H1 (cell line): ENCODE measurements at regions not wholly inside any gene's neighbourhood (a gene's known extent, or its start where the extent isn't known, plus 50 kb on each side); places are given as distances from the start of the nearest gene placed in this dataset.

Experiments used
- CTCF ChIA-PET: fragments of 300-600 bp; sonication (Branson Sonifier 250); formaldehyde crosslinking; loops from one replicate; lab custom pipeline; 2021; ENCODE audit not compliant: partially characterized antibody; lab: Charles Lee
- POLR2A ChIA-PET: fragments of 300-600 bp; sonication (Branson Sonifier 250); formaldehyde crosslinking; loops from one replicate; lab custom pipeline; 2021; ENCODE audit warnings: inconsistent platforms; ENCODE audit not compliant: partially characterized antibody; lab: Charles Lee
- DNase-seq, 2 experiments: peaks; one replicate each; pipeline versions ENCODE4 v3.0.0 to v3.0.0-alpha.2; 2010 to 2022; ENCODE audit warnings: low spot score in 2 of 2, low read depth in 1 of 2, mixed read lengths in 1 of 2
- FAIRE-seq: peaks from 2 replicates; lab custom pipeline; 2011; peaks lifted over from hg19 to GRCh38; lab: Jason Lieb, UNC
- H2AFZ ChIP-seq: 2 replicates; pipeline ENCODE4 v1.8.1; 2012; ENCODE audit warnings: low read length, inconsistent platforms
- H2AK5ac ChIP-seq: 2 replicates; pipeline ENCODE4 v1.6.1; 2013; ENCODE audit warnings: low read depth, low read length
- H2BK120ac ChIP-seq: replicated peaks from 2 replicates; pipeline ENCODE3; 2013; ENCODE audit warnings: low read depth, low read length, inconsistent platforms
- H2BK12ac ChIP-seq: 2 replicates; pipeline ENCODE4 v1.6.1; 2013; ENCODE audit warnings: low read depth, low read length
- H2BK15ac ChIP-seq: 2 replicates; pipeline ENCODE4 v1.6.1; 2013; ENCODE audit warnings: low read length
- H2BK20ac ChIP-seq: 2 replicates; pipeline ENCODE4 v1.6.1; 2013; ENCODE audit warnings: low read length
- H2BK5ac ChIP-seq: 2 replicates; pipeline ENCODE4 v1.6.1; 2013; ENCODE audit warnings: low read depth, low read length
- H3K14ac ChIP-seq: 2 replicates; pipeline ENCODE4 v1.6.1; 2013; ENCODE audit warnings: inconsistent platforms; ENCODE audit not compliant: insufficient read length
- H3K18ac ChIP-seq: 2 replicates; pipeline ENCODE4 v1.6.1; 2013; ENCODE audit warnings: low read length; ENCODE audit errors: extremely low read depth
- H3K23ac ChIP-seq: 2 replicates; pipeline ENCODE4 v1.6.1; 2013; ENCODE audit warnings: inconsistent platforms; ENCODE audit not compliant: insufficient read length
- H3K23me2 ChIP-seq: 2 replicates; pipeline ENCODE4 v1.6.1; 2013; ENCODE audit warnings: low read depth, low read length
- H3K27ac ChIP-seq: 2 replicates; pipeline ENCODE4 v1.6.1; 2011; ENCODE audit warnings: low read depth, low read length, inconsistent platforms
- H3K27me3 ChIP-seq, 4 experiments: replicated peaks in 1 of 4; 1 replicate in 1 of 4; 2 replicates in 3 of 4; pipeline versions ENCODE4 v1.6.1 to v1.8.1; 2011 to 2013; ENCODE audit warnings: low read length in 3 of 4, mild to moderate bottlenecking in 3 of 4, inconsistent platforms in 2 of 4, mixed read lengths in 2 of 4, moderate library complexity in 1 of 4; ENCODE audit not compliant: control insufficient read depth in 3 of 4, insufficient read depth in 3 of 4; ENCODE audit errors: extremely low read depth in 1 of 4
- H3K36me3 ChIP-seq, 4 experiments: 2 replicates each; pipeline versions ENCODE4 v1.6.1 to v1.8.1; 2011 to 2013; ENCODE audit warnings: mild to moderate bottlenecking in 4 of 4, low read length in 3 of 4, moderate library complexity in 2 of 4, control low read depth in 1 of 4, inconsistent platforms in 1 of 4; ENCODE audit not compliant: insufficient read depth in 4 of 4, control insufficient read depth in 2 of 4
- H3K4ac ChIP-seq: replicated peaks from 2 replicates; pipeline ENCODE3; 2013; ENCODE audit warnings: low read length, low read depth, mixed read lengths, inconsistent platforms; ENCODE audit not compliant: insufficient read length
- H3K4me1 ChIP-seq, 4 experiments: replicated peaks in 1 of 4; 1 replicate in 1 of 4; 2 replicates in 3 of 4; pipeline versions ENCODE4 v1.6.1 to v1.8.1; 2011 to 2013; ENCODE audit warnings: low read length in 3 of 4, inconsistent platforms in 2 of 4, mixed read lengths in 1 of 4; ENCODE audit not compliant: insufficient read depth in 4 of 4, control insufficient read depth in 3 of 4
- H3K4me2 ChIP-seq, 2 experiments: 2 replicates each; pipeline versions ENCODE4 v1.6.1 to v1.8.1; 2011 to 2013; ENCODE audit warnings: low read depth in 2 of 2, low read length in 2 of 2, control low read depth in 1 of 2, inconsistent platforms in 1 of 2, mild to moderate bottlenecking in 1 of 2; ENCODE audit not compliant: insufficient read depth in 1 of 2
- H3K4me3 ChIP-seq, 4 experiments: fragments of 200-600, 300-600 bp in 1 of 4; sonication (generic), shearing (Covaris generic), sonication (Bioruptor Twin) in 1 of 4; 2 replicates each; pipeline versions ENCODE4 v1.5.1 to v1.8.1; 2011 to 2016; ENCODE audit warnings: low read length in 4 of 4, low read depth in 3 of 4, control low read depth in 2 of 4, inconsistent platforms in 2 of 4, mild to moderate bottlenecking in 2 of 4, mixed read lengths in 1 of 4, moderate library complexity in 1 of 4; ENCODE audit not compliant: insufficient read depth in 2 of 4; ENCODE audit errors: extremely low read depth in 1 of 4
- H3K56ac ChIP-seq: replicated peaks from 2 replicates; pipeline ENCODE3; 2013; ENCODE audit warnings: low read depth, mild to moderate bottlenecking, mixed read lengths, low read length, inconsistent platforms; ENCODE audit not compliant: insufficient read length
- H3K79me1 ChIP-seq: 2 replicates; pipeline ENCODE4 v1.6.1; 2013; ENCODE audit warnings: low read depth, low read length, control low read depth
- H3K79me2 ChIP-seq, 2 experiments: 2 replicates each; pipeline versions ENCODE4 v1.6.1 to v1.8.1; 2012 to 2013; ENCODE audit warnings: low read length in 2 of 2, mild to moderate bottlenecking in 2 of 2, inconsistent platforms in 1 of 2; ENCODE audit not compliant: insufficient read depth in 2 of 2, control insufficient read depth in 1 of 2
- H3K9ac ChIP-seq, 4 experiments: replicated peaks in 1 of 4; 1 replicate in 1 of 4; 2 replicates in 3 of 4; pipeline versions ENCODE4 v1.6.1 to v1.8.1; 2011 to 2013; ENCODE audit warnings: low read depth in 3 of 4, low read length in 3 of 4, control low read depth in 2 of 4, mild to moderate bottlenecking in 2 of 4, moderate library complexity in 2 of 4, inconsistent platforms in 1 of 4; ENCODE audit errors: extremely low read depth in 1 of 4
- H3K9me3 ChIP-seq, 2 experiments: 2 replicates each; pipeline versions ENCODE4 v1.6.1 to v1.8.1; 2012 to 2013; ENCODE audit warnings: mild to moderate bottlenecking in 2 of 2, moderate library complexity in 2 of 2, control low read depth in 1 of 2, inconsistent platforms in 1 of 2, low read depth in 1 of 2, low read length in 1 of 2, mixed read lengths in 1 of 2; ENCODE audit not compliant: insufficient read depth in 2 of 2
- H4K20me1 ChIP-seq, 2 experiments: replicated peaks in 1 of 2; 2 replicates each; pipeline versions ENCODE3 to v1.8.1; 2011 to 2013; ENCODE audit warnings: inconsistent platforms in 2 of 2, low read length in 2 of 2, mild to moderate bottlenecking in 1 of 2; ENCODE audit not compliant: insufficient read depth in 2 of 2, control insufficient read depth in 1 of 2
- H4K5ac ChIP-seq: 2 replicates; pipeline ENCODE4 v1.6.1; 2013; ENCODE audit warnings: low read length, low read depth, mixed read lengths, inconsistent platforms; ENCODE audit not compliant: insufficient read length
- H4K8ac ChIP-seq: 2 replicates; pipeline ENCODE4 v1.8.0; 2013; ENCODE audit warnings: mild to moderate bottlenecking, moderate library complexity, low read length, inconsistent platforms; ENCODE audit not compliant: insufficient read depth; ENCODE audit errors: extremely low read depth
- H4K91ac ChIP-seq: replicated peaks from 2 replicates; pipeline ENCODE3; 2013; ENCODE audit warnings: low read length, mixed read lengths, inconsistent platforms; ENCODE audit not compliant: insufficient read length
- CHD1 ChIP-seq: IDR thresholded peaks from 2 replicates; pipeline ENCODE4 v1.6.1; 2012; ENCODE audit warnings: low read depth, low read length, improper control_type of control experiment
- CTBP2 ChIP-seq: IDR thresholded peaks from 2 replicates; pipeline ENCODE4 v1.7.0; 2011; ENCODE audit warnings: borderline replicate concordance, mild to moderate bottlenecking, moderate library complexity, mixed read lengths, low read length; ENCODE audit not compliant: insufficient read depth, insufficient read length
- E2F6 ChIP-seq: IDR thresholded peaks from 2 replicates; pipeline ENCODE4 v1.6.1; 2012; ENCODE audit warnings: inconsistent platforms
- FOSL1 ChIP-seq: IDR thresholded peaks from 2 replicates; pipeline ENCODE4 v1.6.1; 2011; ENCODE audit warnings: mild to moderate bottlenecking, low read depth, low read length, moderate library complexity; ENCODE audit not compliant: insufficient read depth
- HDAC6 ChIP-seq: IDR thresholded peaks from one replicate; pipeline ENCODE4 v1.7.1; 2012; ENCODE audit warnings: low read depth, mild to moderate bottlenecking, inconsistent platforms, low read length, moderate library complexity
- JUN ChIP-seq: IDR thresholded peaks from 2 replicates; pipeline ENCODE4 v1.6.1; 2011; ENCODE audit warnings: low read depth, mild to moderate bottlenecking, improper control_type of control experiment, low read length
- NRF1 ChIP-seq: IDR thresholded peaks from 2 replicates; pipeline ENCODE4 v1.6.1; 2011; ENCODE audit warnings: mild to moderate bottlenecking, low read depth, low read length, improper control_type of control experiment
- PHF8 ChIP-seq: fragments of 200-600 bp; sonication (generic); conservative IDR thresholded peaks from 2 replicates; pipeline ENCODE4 v1.7.1; 2012; ENCODE audit warnings: low read depth, mild to moderate bottlenecking, inconsistent platforms, low read length, moderate library complexity
- SIX5 ChIP-seq: IDR thresholded peaks from 2 replicates; pipeline ENCODE4 v1.6.1; 2011; ENCODE audit warnings: mild to moderate bottlenecking, low read depth, low read length
- SRF ChIP-seq: IDR thresholded peaks from 2 replicates; pipeline ENCODE4 v1.6.1; 2011; ENCODE audit warnings: mild to moderate bottlenecking, low read depth, low read length, moderate library complexity
- SUZ12 ChIP-seq: fragments of 200-600 bp; sonication (generic); IDR thresholded peaks from 2 replicates; pipeline ENCODE4 v1.6.1; 2012; ENCODE audit warnings: mild to moderate bottlenecking, inconsistent platforms, low read length, moderate library complexity, mixed read lengths
- TAF1 ChIP-seq: IDR thresholded peaks from 2 replicates; pipeline ENCODE4 v1.6.1; 2011; ENCODE audit warnings: mild to moderate bottlenecking, low read depth, low read length
- TEAD4 ChIP-seq: IDR thresholded peaks from 2 replicates; pipeline ENCODE4 v1.6.1; 2012; ENCODE audit warnings: low read depth, low read length, inconsistent platforms, mixed read lengths
- WGBS, 2 experiments: shearing (Covaris generic) in 1 of 2; methylation state at CpG; one replicate each; pipeline versions ENCODE4 v1.1.6 to v1.1.7; 2013 to 2015; ENCODE audit warnings: low lambda C conversion rate in 2 of 2, mixed read lengths in 2 of 2, inconsistent platforms in 1 of 2, low coverage in 1 of 2, missing lambda C conversion rate in 1 of 2; ENCODE audit not compliant: insufficient replicate concordance in 2 of 2, insufficient coverage in 1 of 2, insufficient read length in 1 of 2; ENCODE audit errors: extremely low coverage in 1 of 2, missing lambda C conversion rate in 1 of 2; 5-methylcytosine and 5-hydroxymethylcytosine counted together
- TF ChIP-seq, protein P1 (sequence below): IDR thresholded peaks from 2 replicates; pipeline ENCODE4 v1.6.1; 2012; ENCODE audit warnings: inconsistent platforms

GRCh38 chr15:24607636-24608035 is 67.9 kb upstream of the NPAP1 start:
- Histone ChIP-seq H3K27ac (no peak overlapping the region), H3K23ac (no peak overlapping the region), H3K27me3 (no peaks in the 10 kb centered on the region), H3K79me1 (no peaks in the 10 kb centered on the region), H2BK12ac (no peak overlapping the region), H3K4ac (no peak overlapping the region), H3K9ac (no peak overlapping the region), H3K9me3 (peaks cover 15 to 45% of the 10 kb centered on the region in 2 experiments; a peak in 3 of 4 replicates), H3K4me2 (no peak overlapping the region), H4K91ac (no peak overlapping the region), H2AK5ac (no peak overlapping the region), H4K8ac (no peak overlapping the region), H4K20me1 (no peaks in the 10 kb centered on the region), H3K18ac (no peak overlapping the region), H4K5ac (no peak overlapping the region), H2BK5ac (no peak overlapping the region), H2AFZ (no peak overlapping the region), H3K4me3 (no peak overlapping the region), H3K79me2 (no peaks in the 10 kb centered on the region), H3K23me2 (no peaks in the 10 kb centered on the region), H3K14ac (no peak overlapping the region), H2BK20ac (no peak overlapping the region), H3K56ac (no peak overlapping the region), H3K4me1 (no peaks in the 10 kb centered on the region), H2BK15ac (no peak overlapping the region), H3K36me3 (no peaks in the 10 kb centered on the region; a peak in 1 of 8 replicates), H2BK120ac (no peak overlapping the region)
- FAIRE-seq (no peak), DNase-seq (no peak)
- ChIA-PET CTCF (no interaction called here), POLR2A (no interaction called here)
- 71% methylated on average over 4 of the region's 4 CpGs; no CpG with 5 or more reads in 1 of the 2 experiments for WGBS, 2 experiments
- TF ChIP-seq TEAD4, result no peak
- TF ChIP-seq NRF1, result no peak
- TF ChIP-seq, protein P1, sequence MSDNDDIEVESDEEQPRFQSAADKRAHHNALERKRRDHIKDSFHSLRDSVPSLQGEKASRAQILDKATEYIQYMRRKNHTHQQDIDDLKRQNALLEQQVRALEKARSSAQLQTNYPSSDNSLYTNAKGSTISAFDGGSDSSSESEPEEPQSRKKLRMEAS, result no peak
- no peak for TF ChIP-seq PHF8
- no peak for TF ChIP-seq TAF1
- TF ChIP-seq E2F6, result no peak
- TF ChIP-seq CHD1, result no peak
- no peak for TF ChIP-seq SIX5
- TF ChIP-seq JUN, result no peak
- TF ChIP-seq SUZ12, result no peak
- TF ChIP-seq SRF, result no peak
- TF ChIP-seq HDAC6, result no peak
- TF ChIP-seq FOSL1, result no peak
- TF ChIP-seq CTBP2, result no peak
